ENCODE measurements at regions not wholly inside any gene's neighbourhood (a gene's known extent, or its start where the extent isn't known, plus 50 kb on each side); places are given as distances from the start of the nearest gene placed in this dataset.

DNA sequence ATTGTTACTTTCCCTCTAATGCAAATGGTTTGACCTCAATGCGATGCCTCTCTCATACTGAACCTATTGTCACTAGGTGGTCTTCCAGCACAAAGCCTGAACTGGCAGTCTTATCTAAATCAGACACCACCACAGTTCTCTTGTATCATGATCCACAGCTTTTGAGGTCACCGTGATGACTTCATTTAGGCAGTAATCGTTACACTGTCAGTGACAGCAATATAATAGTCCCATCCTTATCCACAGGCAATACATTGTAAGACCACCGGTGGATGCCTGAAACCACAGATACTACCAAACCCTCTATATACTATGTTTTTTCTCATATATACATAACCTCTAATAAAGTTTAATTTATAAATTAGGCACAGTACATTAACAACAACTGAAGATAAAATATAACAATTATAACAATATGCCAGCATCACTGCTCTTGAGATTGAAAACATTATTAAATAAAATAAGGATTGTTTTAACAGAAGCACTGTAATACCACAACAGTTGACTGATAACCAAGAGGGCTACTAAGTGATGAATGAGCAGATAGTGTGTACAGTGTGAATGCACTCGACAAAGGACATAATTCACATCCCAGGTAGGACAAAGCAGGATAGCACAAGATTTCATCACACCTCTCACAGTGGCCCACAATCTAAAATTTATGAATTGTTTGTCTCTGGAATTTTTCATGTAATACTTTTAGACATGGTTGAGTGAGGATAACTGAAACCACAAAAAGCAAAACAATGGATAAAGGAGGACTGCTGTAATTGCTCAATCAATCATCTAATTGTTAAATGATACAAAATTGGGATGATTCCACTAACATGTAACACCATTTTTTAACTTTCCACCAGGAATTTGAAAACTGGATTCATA, 419.4 kb downstream of the CENPC start:
- TF ChIP-seq, protein P1, sequence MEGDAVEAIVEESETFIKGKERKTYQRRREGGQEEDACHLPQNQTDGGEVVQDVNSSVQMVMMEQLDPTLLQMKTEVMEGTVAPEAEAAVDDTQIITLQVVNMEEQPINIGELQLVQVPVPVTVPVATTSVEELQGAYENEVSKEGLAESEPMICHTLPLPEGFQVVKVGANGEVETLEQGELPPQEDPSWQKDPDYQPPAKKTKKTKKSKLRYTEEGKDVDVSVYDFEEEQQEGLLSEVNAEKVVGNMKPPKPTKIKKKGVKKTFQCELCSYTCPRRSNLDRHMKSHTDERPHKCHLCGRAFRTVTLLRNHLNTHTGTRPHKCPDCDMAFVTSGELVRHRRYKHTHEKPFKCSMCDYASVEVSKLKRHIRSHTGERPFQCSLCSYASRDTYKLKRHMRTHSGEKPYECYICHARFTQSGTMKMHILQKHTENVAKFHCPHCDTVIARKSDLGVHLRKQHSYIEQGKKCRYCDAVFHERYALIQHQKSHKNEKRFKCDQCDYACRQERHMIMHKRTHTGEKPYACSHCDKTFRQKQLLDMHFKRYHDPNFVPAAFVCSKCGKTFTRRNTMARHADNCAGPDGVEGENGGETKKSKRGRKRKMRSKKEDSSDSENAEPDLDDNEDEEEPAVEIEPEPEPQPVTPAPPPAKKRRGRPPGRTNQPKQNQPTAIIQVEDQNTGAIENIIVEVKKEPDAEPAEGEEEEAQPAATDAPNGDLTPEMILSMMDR (IDR thresholded peaks at IDR 0.05) = no peak

DNA sequence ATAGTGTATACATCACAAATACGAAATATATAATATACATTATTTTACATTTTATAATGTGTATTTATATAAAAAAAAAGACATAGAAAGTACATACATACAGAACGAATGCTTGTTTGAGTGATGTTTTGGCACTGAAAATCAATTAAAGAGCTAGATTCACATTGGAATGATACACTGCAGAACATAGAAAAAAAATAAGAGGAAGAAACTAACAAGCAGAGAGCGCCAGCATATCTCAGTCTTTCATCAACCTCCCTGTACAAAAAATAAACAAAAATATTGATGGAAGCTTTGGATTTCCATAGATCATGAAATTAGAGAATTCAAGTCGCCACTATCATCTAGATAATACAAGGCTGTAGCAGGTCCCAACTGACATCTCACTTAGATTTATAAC, 420.6 kb downstream of the CENPC start:
- TF ChIP-seq, protein P1 (IDR thresholded peaks at IDR 0.05) = no peak

DNA sequence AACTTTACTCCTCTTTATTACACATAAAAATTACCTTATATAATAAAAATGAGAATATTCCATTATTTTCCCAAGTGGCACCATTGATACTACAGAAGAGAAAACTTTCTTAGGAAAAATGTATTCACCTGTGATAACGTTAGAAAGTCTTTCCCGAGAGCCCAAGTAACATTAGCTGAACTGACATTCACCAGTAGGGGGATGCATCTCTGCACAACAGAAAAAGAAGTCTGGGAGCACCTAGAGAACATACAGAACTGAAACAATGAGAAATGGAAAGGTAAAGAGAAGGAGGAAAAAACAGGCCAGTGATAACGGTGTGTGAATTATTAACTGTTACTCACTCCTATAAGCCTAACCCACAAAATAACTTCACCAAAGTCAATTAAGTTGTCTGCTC, 423.3 kb downstream of the CENPC start:
- TF ChIP-seq, protein P1 (IDR thresholded peaks at IDR 0.05) = peak; percentile 60

DNA sequence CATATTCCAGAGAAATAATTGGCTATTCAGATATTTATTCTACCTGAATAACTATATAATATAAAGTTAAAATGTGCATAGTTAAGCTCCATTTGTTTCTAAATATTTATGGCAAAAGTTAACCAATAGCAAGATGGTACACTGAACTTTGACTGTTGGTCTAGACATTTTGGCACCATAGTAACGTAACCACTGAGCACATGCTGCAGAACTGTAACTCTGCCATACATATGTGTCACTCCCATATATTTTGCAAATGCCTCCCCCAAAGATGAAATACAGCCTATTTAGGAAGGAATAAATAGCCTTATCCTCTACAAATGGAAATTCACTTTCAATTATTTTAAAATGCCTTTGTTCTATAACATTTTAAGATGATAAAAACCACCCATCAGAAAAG, 424.9 kb downstream of the CENPC start:
- TF ChIP-seq, protein P1 (IDR thresholded peaks at IDR 0.05) = no peak

DNA sequence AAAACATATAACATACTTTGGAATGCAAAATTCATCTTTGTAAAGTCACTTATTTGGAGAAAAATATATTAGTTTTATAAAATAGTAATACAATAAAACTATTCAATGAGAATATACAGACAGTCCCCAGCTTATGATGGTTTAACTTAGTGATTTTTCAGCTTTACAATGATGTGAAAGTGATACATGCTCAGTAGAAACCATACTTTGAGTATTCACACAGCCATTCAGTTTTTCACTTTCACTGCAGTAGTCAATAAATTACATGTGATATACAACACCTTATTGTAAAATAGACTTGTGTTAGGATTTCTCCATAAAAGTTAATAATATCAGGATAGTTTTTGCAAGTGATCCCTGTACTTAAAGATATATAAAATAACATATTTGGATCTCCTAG, 436.0 kb downstream of the CENPC start:
- TF ChIP-seq, protein P1 (IDR thresholded peaks at IDR 0.05) = no peak

DNA sequence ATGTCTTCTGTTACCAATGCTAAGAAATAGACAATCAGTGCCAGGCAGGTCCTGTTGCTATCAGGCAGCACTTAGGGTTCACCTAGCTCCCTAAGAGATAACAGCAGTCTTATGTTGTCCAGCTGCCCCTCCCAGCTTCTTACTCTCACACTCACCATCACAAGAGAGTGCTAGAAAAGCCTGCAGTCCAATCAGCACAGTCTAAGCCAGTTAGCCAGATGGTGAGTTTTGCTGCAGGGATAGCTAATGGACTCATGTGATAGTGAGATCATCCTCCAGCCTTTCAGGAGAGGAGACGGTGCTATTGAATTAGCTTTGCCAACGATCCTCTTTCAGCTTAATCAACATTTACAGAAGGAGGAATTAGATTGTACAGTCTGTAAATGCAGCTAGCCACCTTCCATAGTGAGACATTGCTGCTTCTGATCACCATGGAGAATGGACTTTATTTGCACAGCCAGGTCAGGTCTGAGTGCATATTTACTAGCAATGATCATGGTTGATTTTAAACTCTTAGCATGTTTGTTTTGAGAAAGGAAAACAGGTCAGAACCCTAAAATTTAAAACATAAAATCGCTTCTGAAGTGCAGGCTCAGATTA, 438.3 kb downstream of the CENPC start:
- TF ChIP-seq, protein P1 (IDR thresholded peaks at IDR 0.05) = no peak

DNA sequence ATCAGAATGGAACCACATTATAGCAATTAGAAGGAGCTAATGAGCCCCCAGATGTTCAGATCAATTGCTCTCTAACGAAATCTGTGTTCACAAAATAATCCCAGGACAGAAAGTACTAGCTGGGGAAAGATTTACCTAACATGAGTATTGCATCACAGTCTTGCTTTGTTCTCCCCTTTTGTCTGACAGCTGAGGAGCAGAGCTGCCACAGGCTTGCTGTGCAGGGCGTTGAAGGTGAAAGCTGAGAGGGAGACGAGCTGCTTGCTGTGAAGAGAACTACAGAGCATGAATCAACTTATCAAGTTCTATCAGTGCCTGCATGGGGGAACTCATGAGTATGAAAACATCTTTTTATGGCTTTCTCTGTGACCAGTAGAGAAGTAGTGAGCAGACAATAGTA, 441.2 kb downstream of the CENPC start:
- TF ChIP-seq, protein P1 (IDR thresholded peaks at IDR 0.05) = no peak
